TTC549 (cell line): ENCODE measurements at regions not wholly inside any gene's neighbourhood (a gene's known extent, or its start where the extent isn't known, plus 50 kb on each side); places are given as distances from the start of the nearest gene placed in this dataset.
"Not testable (repeated sequence)": the region's sequence is repeated elsewhere in the genome, so short reads cannot be mapped to it uniquely, and the experiment has no call there.

Source experiments
- FAIRE-seq: peaks from 2 replicates; lab custom pipeline; 2012; peaks lifted over from hg19 to GRCh38; lab: Jason Lieb, UNC

- no peak for FAIRE-seq
Observed at GRCh38 chr10:6678211-6678803, 98.2 kb upstream of the PRKCQ start.

GRCh38 chr10:6677129-6677528, 97.1 kb upstream of the PRKCQ start:
- FAIRE-seq = not testable (repeated sequence)

- no peak for FAIRE-seq
Observed at GRCh38 chr10:6674291-6674690, 94.2 kb upstream of the PRKCQ start.

GRCh38 chr10:6671976-6672375, 91.9 kb upstream of the PRKCQ start:
- FAIRE-seq = no peak

- peak; percentile 71 for FAIRE-seq
Observed at GRCh38 chr10:6669269-6669859, 89.3 kb upstream of the PRKCQ start.

- FAIRE-seq = peak; percentile 49
Observed at GRCh38 chr10:6667679-6668270, 87.7 kb upstream of the PRKCQ start.

- peak; percentile 76 for FAIRE-seq
Observed at GRCh38 chr10:6667150-6667549, 87.1 kb upstream of the PRKCQ start.

GRCh38 chr10:6665847-6666246, 85.8 kb upstream of the PRKCQ start:
- FAIRE-seq = no peak

- no peak for FAIRE-seq
Observed at GRCh38 chr10:6660460-6660859, 80.4 kb upstream of the PRKCQ start.

GRCh38 chr10:6659451-6659850, 79.4 kb upstream of the PRKCQ start:
- no peak for FAIRE-seq

GRCh38 chr10:6657669-6658068, 77.6 kb upstream of the PRKCQ start:
- no peak for FAIRE-seq

- no peak for FAIRE-seq
Observed at GRCh38 chr10:6657196-6657595, 77.1 kb upstream of the PRKCQ start.

GRCh38 chr10:6654571-6654970, 74.5 kb upstream of the PRKCQ start:
- FAIRE-seq = no peak

- no peak for FAIRE-seq
Observed at GRCh38 chr10:6650586-6650985, 70.5 kb upstream of the PRKCQ start.

GRCh38 chr10:6649903-6650302, 69.8 kb upstream of the PRKCQ start:
- FAIRE-seq = no peak

- FAIRE-seq = no peak
Observed at GRCh38 chr10:6648894-6649720, 69.0 kb upstream of the PRKCQ start.

- FAIRE-seq = no peak
Observed at GRCh38 chr10:6647811-6648526, 67.9 kb upstream of the PRKCQ start.

- no peak for FAIRE-seq
Observed at GRCh38 chr10:6643962-6644361, 63.9 kb upstream of the PRKCQ start.

- FAIRE-seq = no peak
Observed at GRCh38 chr10:6642876-6643275, 62.8 kb upstream of the PRKCQ start.

GRCh38 chr10:6640433-6641040, 60.5 kb upstream of the PRKCQ start:
- no peak for FAIRE-seq

GRCh38 chr10:6637053-6637452, 57.0 kb upstream of the PRKCQ start:
- FAIRE-seq = no peak

- FAIRE-seq = no peak
Observed at GRCh38 chr10:6635784-6636183, 55.7 kb upstream of the PRKCQ start.
